ENCODE measurements at regions not wholly inside any gene's neighbourhood (a gene's known extent, or its start where the extent isn't known, plus 50 kb on each side); places are given as distances from the start of the nearest gene placed in this dataset.
A peak's percentile ranks its signal among the peaks of the same experiment; 100 is the strongest.
"Not testable (repeated sequence)": the region's sequence is repeated elsewhere in the genome, so short reads cannot be mapped to it uniquely, and the experiment has no call there.

DNA sequence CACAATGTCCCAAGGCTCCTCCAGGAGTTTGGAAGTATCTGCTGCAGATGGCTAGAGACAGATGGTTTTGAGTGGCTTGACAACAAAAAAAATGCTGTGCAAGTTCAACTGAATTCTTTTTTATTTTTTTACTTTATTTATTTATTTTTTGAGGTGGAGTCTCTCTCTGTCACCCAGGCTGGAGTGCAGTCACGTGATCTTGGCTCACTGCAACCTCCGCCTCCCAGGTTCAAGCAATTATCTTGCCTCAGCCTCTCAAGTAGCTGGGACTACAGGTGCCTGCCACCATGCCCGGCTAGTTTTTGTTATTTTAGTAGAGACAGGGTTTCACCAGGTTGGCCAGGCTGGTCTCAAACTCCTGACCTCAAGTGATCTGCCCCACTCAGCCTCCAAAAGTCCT is 274.3 kb upstream of the TMTC4 start:
- FAIRE-seq; intact Hi-C loops (cut with micrococcal nuclease); H3K9ac ChIP-seq (ENCODE audit: insufficient read depth in 1 of 2, low read depth in 2 of 2, low read length in 2 of 2); H3K4me3 ChIP-seq; in situ Hi-C loops (cut with MboI); POLR2A ChIA-PET; H3K36me3 ChIP-seq (ENCODE audit: control insufficient read depth, insufficient read depth, low read length); H3K4me2 ChIP-seq (ENCODE audit: insufficient read depth, low read length); H3K4me1 ChIP-seq (replicated peaks in 1 of 2; ENCODE audit: control insufficient read depth in 2 of 2, insufficient read depth in 2 of 2, low read length in 2 of 2); H3K9me1 ChIP-seq (ENCODE audit: control insufficient read depth, insufficient read depth, low read length); ATAC-seq; H3K79me2 ChIP-seq (ENCODE audit: control insufficient read depth, insufficient read depth, low read length); CTCF ChIA-PET (ENCODE audit: low intra/inter-chr PET ratio); DNase-seq (ENCODE audit: extremely low read depth in 1 of 4, low spot score in 3 of 4); H3K27me3 ChIP-seq (ENCODE audit: control insufficient read depth in 2 of 2, insufficient read depth in 2 of 2, low read length in 2 of 2); BruUV-seq (replicated peaks); H3K9me3 ChIP-seq (replicated peaks; ENCODE audit: control insufficient read depth, insufficient read depth, low read depth, low read length); H4K20me1 ChIP-seq (replicated peaks; ENCODE audit: control insufficient read depth, insufficient read depth, low read length); H2AFZ ChIP-seq (ENCODE audit: low read depth, low read length); H3K27ac ChIP-seq (ENCODE audit: extremely low read depth, low read depth, low read length): not testable (repeated sequence)
- 0% methylated on average over 3 of the region's 3 CpGs for WGBS (ENCODE audit: insufficient coverage, low coverage, missing lambda C conversion rate)
- TF ChIP-seq, protein P1, sequence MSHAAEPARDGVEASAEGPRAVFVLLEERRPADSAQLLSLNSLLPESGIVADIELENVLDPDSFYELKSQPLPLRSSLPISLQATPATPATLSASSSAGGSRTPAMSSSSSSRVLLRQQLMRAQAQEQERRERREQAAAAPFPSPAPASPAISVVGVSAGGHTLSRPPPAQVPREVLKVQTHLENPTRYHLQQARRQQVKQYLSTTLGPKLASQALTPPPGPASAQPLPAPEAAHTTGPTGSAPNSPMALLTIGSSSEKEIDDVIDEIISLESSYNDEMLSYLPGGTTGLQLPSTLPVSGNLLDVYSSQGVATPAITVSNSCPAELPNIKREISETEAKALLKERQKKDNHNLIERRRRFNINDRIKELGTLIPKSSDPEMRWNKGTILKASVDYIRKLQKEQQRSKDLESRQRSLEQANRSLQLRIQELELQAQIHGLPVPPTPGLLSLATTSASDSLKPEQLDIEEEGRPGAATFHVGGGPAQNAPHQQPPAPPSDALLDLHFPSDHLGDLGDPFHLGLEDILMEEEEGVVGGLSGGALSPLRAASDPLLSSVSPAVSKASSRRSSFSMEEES (CRISPR knock-in tag; IDR thresholded peaks at IDR 0.05) = peak; percentile 60

DNA sequence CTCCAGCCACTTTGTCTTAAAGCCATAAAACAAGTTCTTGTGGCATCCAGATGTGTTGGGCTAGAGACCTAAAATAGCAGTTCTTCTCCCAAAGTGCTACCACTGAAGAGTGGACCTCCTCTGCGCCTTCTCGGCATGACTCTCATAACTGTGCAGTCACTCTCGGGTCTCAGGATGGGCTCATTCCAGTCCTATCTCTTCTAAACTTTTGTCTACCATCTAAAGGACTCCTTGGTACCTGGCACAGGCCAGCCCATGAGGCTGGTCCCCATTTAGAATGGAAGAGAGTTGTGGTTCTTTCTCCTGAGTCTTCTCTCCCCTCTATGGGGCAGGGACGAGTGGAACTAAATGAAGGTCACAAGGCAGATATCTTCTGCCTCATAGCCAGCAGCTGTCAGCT is 272.0 kb upstream of the TMTC4 start:
- no peaks in the 10 kb centered on the region for H3K9me3 ChIP-seq (replicated peaks; ENCODE audit: control insufficient read depth, insufficient read depth, low read depth, low read length)
- H3K79me2 ChIP-seq (ENCODE audit: control insufficient read depth, insufficient read depth, low read length) = no peaks in the 10 kb centered on the region
- H3K4me2 ChIP-seq (ENCODE audit: insufficient read depth, low read length) = no peak overlapping the region
- in situ Hi-C loops (cut with MboI) (no loop called here), intact Hi-C loops (cut with micrococcal nuclease) (no loop called here)
- H3K27me3 ChIP-seq (ENCODE audit: control insufficient read depth in 2 of 2, insufficient read depth in 2 of 2, low read length in 2 of 2) = no peaks in the 10 kb centered on the region
- BruUV-seq (replicated peaks) = no TSS peak
- H3K9ac ChIP-seq (ENCODE audit: insufficient read depth in 1 of 2, low read depth in 2 of 2, low read length in 2 of 2) = no peak overlapping the region
- ATAC-seq (no peak), DNase-seq (ENCODE audit: extremely low read depth in 1 of 4, low spot score in 3 of 4) (no peak), FAIRE-seq (no peak)
- no peak overlapping the region for H2AFZ ChIP-seq (ENCODE audit: low read depth, low read length)
- POLR2A ChIA-PET = no interaction called here
- H3K4me1 ChIP-seq (replicated peaks in 1 of 2; ENCODE audit: control insufficient read depth in 2 of 2, insufficient read depth in 2 of 2, low read length in 2 of 2) = no peaks in the 10 kb centered on the region
- CTCF ChIA-PET (ENCODE audit: low intra/inter-chr PET ratio) = no interaction called here
- H3K4me3 ChIP-seq = no peak overlapping the region
- no peak overlapping the region for H3K27ac ChIP-seq (ENCODE audit: extremely low read depth, low read depth, low read length)
- 0% methylated on average over 1 of the region's 4 CpGs for WGBS (ENCODE audit: insufficient coverage, low coverage, missing lambda C conversion rate)
- no peaks in the 10 kb centered on the region for H3K9me1 ChIP-seq (ENCODE audit: control insufficient read depth, insufficient read depth, low read length)
- no peaks in the 10 kb centered on the region for H4K20me1 ChIP-seq (replicated peaks; ENCODE audit: control insufficient read depth, insufficient read depth, low read length)
- no peaks in the 10 kb centered on the region for H3K36me3 ChIP-seq (ENCODE audit: control insufficient read depth, insufficient read depth, low read length)
- TF ChIP-seq, protein P2, sequence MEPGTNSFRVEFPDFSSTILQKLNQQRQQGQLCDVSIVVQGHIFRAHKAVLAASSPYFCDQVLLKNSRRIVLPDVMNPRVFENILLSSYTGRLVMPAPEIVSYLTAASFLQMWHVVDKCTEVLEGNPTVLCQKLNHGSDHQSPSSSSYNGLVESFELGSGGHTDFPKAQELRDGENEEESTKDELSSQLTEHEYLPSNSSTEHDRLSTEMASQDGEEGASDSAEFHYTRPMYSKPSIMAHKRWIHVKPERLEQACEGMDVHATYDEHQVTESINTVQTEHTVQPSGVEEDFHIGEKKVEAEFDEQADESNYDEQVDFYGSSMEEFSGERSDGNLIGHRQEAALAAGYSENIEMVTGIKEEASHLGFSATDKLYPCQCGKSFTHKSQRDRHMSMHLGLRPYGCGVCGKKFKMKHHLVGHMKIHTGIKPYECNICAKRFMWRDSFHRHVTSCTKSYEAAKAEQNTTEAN (CRISPR knock-in tag; IDR thresholded peaks at IDR 0.05) = no peak
- TF ChIP-seq NEUROD1 (IDR thresholded peaks at IDR 0.05; ENCODE audit: borderline replicate concordance, low read depth, low read length, partially characterized antibody) (no peak), SRSF3 (IDR thresholded peaks at IDR 0.05; ENCODE audit: insufficient read depth, low read length) (no peak), XRCC5 (IDR thresholded peaks at IDR 0.05; ENCODE audit: low read depth, low read length) (no peak), MED1 (CRISPR knock-in tag; IDR thresholded peaks at IDR 0.05; ENCODE audit: borderline replicate concordance) (no peak)
- TF ChIP-seq, protein P3, sequence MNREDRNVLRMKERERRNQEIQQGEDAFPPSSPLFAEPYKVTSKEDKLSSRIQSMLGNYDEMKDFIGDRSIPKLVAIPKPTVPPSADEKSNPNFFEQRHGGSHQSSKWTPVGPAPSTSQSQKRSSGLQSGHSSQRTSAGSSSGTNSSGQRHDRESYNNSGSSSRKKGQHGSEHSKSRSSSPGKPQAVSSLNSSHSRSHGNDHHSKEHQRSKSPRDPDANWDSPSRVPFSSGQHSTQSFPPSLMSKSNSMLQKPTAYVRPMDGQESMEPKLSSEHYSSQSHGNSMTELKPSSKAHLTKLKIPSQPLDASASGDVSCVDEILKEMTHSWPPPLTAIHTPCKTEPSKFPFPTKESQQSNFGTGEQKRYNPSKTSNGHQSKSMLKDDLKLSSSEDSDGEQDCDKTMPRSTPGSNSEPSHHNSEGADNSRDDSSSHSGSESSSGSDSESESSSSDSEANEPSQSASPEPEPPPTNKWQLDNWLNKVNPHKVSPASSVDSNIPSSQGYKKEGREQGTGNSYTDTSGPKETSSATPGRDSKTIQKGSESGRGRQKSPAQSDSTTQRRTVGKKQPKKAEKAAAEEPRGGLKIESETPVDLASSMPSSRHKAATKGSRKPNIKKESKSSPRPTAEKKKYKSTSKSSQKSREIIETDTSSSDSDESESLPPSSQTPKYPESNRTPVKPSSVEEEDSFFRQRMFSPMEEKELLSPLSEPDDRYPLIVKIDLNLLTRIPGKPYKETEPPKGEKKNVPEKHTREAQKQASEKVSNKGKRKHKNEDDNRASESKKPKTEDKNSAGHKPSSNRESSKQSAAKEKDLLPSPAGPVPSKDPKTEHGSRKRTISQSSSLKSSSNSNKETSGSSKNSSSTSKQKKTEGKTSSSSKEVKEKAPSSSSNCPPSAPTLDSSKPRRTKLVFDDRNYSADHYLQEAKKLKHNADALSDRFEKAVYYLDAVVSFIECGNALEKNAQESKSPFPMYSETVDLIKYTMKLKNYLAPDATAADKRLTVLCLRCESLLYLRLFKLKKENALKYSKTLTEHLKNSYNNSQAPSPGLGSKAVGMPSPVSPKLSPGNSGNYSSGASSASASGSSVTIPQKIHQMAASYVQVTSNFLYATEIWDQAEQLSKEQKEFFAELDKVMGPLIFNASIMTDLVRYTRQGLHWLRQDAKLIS (CRISPR knock-in tag; IDR thresholded peaks at IDR 0.05) = no peak
